ENCODE measurements at regions not wholly inside any gene's neighbourhood (a gene's known extent, or its start where the extent isn't known, plus 50 kb on each side); places are given as distances from the start of the nearest gene placed in this dataset.

- no peaks in the 10 kb centered on the region for H3K4me1 Mint-ChIP-seq (ENCODE audit: low read depth)
- no peaks in the 10 kb centered on the region for H3K36me3 Mint-ChIP-seq (ENCODE audit: insufficient read depth)
- peaks cover 18% of the 10 kb centered on the region for H3K9me3 Mint-ChIP-seq
- no peaks in the 10 kb centered on the region for H3K27me3 Mint-ChIP-seq (ENCODE audit: low read depth)
- DNase-seq (no peak), ATAC-seq (no peak)
- no peak overlapping the region for H3K4me3 Mint-ChIP-seq
These were observed 528.4 kb downstream of the INHBA start for GRCh38 chr7:41174521-41174920.

- H3K4me3 Mint-ChIP-seq: no peak overlapping the region
- no peaks in the 10 kb centered on the region for H3K4me1 Mint-ChIP-seq (ENCODE audit: low read depth)
These were observed 532.4 kb downstream of the INHBA start for GRCh38 chr7:41170466-41170865.

GRCh38 chr7:41169317-41169716 is 533.6 kb downstream of the INHBA start:
- Mint-ChIP-seq H3K9me3 (peaks cover 13% of the 10 kb centered on the region), H3K36me3 (ENCODE audit: insufficient read depth) (no peaks in the 10 kb centered on the region), H3K27me3 (ENCODE audit: low read depth) (no peaks in the 10 kb centered on the region), H3K4me3 (no peak overlapping the region), H3K4me1 (ENCODE audit: low read depth) (no peaks in the 10 kb centered on the region)
- no peak for DNase-seq
- no peak for ATAC-seq

More at GRCh38 chr7:41170466-41170865, 532.4 kb downstream of the INHBA start:
- no peak for DNase-seq
- Mint-ChIP-seq H3K9me3 (peaks cover 12% of the 10 kb centered on the region), H3K27me3 (ENCODE audit: low read depth) (no peaks in the 10 kb centered on the region), H3K36me3 (ENCODE audit: insufficient read depth) (no peaks in the 10 kb centered on the region)
- no peak for ATAC-seq

GRCh38 chr7:41167836-41168235 is 535.1 kb downstream of the INHBA start:
- H3K36me3 Mint-ChIP-seq (ENCODE audit: insufficient read depth): no peaks in the 10 kb centered on the region
- H3K27me3 Mint-ChIP-seq (ENCODE audit: low read depth): no peaks in the 10 kb centered on the region
- no peaks in the 10 kb centered on the region for H3K4me1 Mint-ChIP-seq (ENCODE audit: low read depth)
- no peak for DNase-seq
- H3K9me3 Mint-ChIP-seq: peaks cover 9% of the 10 kb centered on the region
- ATAC-seq: no peak
- no peak overlapping the region for H3K4me3 Mint-ChIP-seq

GRCh38 chr7:41164440-41164839 is 538.5 kb downstream of the INHBA start:
- Mint-ChIP-seq H3K36me3 (ENCODE audit: insufficient read depth) (no peaks in the 10 kb centered on the region), H3K27me3 (ENCODE audit: low read depth) (no peaks in the 10 kb centered on the region), H3K4me1 (ENCODE audit: low read depth) (no peaks in the 10 kb centered on the region), H3K4me3 (no peak overlapping the region), H3K9me3 (peaks cover 9% of the 10 kb centered on the region)
- DNase-seq: no peak
- no peak for ATAC-seq

GRCh38 chr7:41163991-41164390 is 538.9 kb downstream of the INHBA start:
- Mint-ChIP-seq H3K4me3 (no peak overlapping the region), H3K36me3 (ENCODE audit: insufficient read depth) (no peaks in the 10 kb centered on the region), H3K9me3 (peaks cover 9% of the 10 kb centered on the region), H3K4me1 (ENCODE audit: low read depth) (no peaks in the 10 kb centered on the region), H3K27me3 (ENCODE audit: low read depth) (no peaks in the 10 kb centered on the region)
- ATAC-seq (no peak), DNase-seq (no peak)

GRCh38 chr7:41162612-41163011 is 540.3 kb downstream of the INHBA start:
- Mint-ChIP-seq H3K4me1 (ENCODE audit: low read depth) (no peaks in the 10 kb centered on the region), H3K36me3 (ENCODE audit: insufficient read depth) (no peaks in the 10 kb centered on the region), H3K27me3 (ENCODE audit: low read depth) (no peaks in the 10 kb centered on the region), H3K9me3 (peaks cover 16% of the 10 kb centered on the region), H3K4me3 (no peak overlapping the region)
- ATAC-seq: no peak
- DNase-seq: no peak

GRCh38 chr7:41161041-41161587 is 541.8 kb downstream of the INHBA start:
- DNase-seq (no peak), ATAC-seq (no peak)
- Mint-ChIP-seq H3K4me1 (ENCODE audit: low read depth) (no peaks in the 10 kb centered on the region), H3K27me3 (ENCODE audit: low read depth) (no peaks in the 10 kb centered on the region), H3K9me3 (peaks cover 16% of the 10 kb centered on the region), H3K36me3 (ENCODE audit: insufficient read depth) (no peaks in the 10 kb centered on the region), H3K4me3 (no peak overlapping the region)

- Mint-ChIP-seq H3K4me3 (no peak overlapping the region), H3K27me3 (ENCODE audit: low read depth) (no peaks in the 10 kb centered on the region), H3K36me3 (ENCODE audit: insufficient read depth) (no peaks in the 10 kb centered on the region), H3K9me3 (peaks cover 14% of the 10 kb centered on the region), H3K4me1 (ENCODE audit: low read depth) (no peaks in the 10 kb centered on the region)
- DNase-seq (no peak), ATAC-seq (no peak)
These were observed 546.6 kb downstream of the INHBA start for GRCh38 chr7:41156268-41156667.

GRCh38 chr7:41153268-41153667 is 549.6 kb downstream of the INHBA start:
- Mint-ChIP-seq H3K9me3 (peaks cover 8% of the 10 kb centered on the region), H3K36me3 (ENCODE audit: insufficient read depth) (no peaks in the 10 kb centered on the region), H3K4me3 (no peak overlapping the region), H3K4me1 (ENCODE audit: low read depth) (no peaks in the 10 kb centered on the region), H3K27me3 (ENCODE audit: low read depth) (no peaks in the 10 kb centered on the region)
- DNase-seq (no peak), ATAC-seq (no peak)

- H3K36me3 Mint-ChIP-seq (ENCODE audit: insufficient read depth): no peaks in the 10 kb centered on the region
- H3K27me3 Mint-ChIP-seq (ENCODE audit: low read depth): no peaks in the 10 kb centered on the region
- no peak for DNase-seq
- no peak for ATAC-seq
- no peaks in the 10 kb centered on the region for H3K4me1 Mint-ChIP-seq (ENCODE audit: low read depth)
- peaks cover 8% of the 10 kb centered on the region for H3K9me3 Mint-ChIP-seq
- H3K4me3 Mint-ChIP-seq: no peak overlapping the region
These were observed 550.7 kb downstream of the INHBA start for GRCh38 chr7:41152179-41152678.

- H3K9me3 Mint-ChIP-seq: peaks cover 14% of the 10 kb centered on the region
- no peaks in the 10 kb centered on the region for H3K36me3 Mint-ChIP-seq (ENCODE audit: insufficient read depth)
- H3K4me3 Mint-ChIP-seq: no peak overlapping the region
- no peaks in the 10 kb centered on the region for H3K4me1 Mint-ChIP-seq (ENCODE audit: low read depth)
- no peaks in the 10 kb centered on the region for H3K27me3 Mint-ChIP-seq (ENCODE audit: low read depth)
- ATAC-seq: no peak
- no peak for DNase-seq
These were observed 553.3 kb downstream of the INHBA start for GRCh38 chr7:41149576-41149975.

GRCh38 chr7:41148521-41148951 is 554.4 kb downstream of the INHBA start:
- Mint-ChIP-seq H3K4me1 (ENCODE audit: low read depth) (no peaks in the 10 kb centered on the region), H3K4me3 (no peak overlapping the region), H3K36me3 (ENCODE audit: insufficient read depth) (no peaks in the 10 kb centered on the region), H3K9me3 (peaks cover 14% of the 10 kb centered on the region), H3K27me3 (ENCODE audit: low read depth) (no peaks in the 10 kb centered on the region)
- DNase-seq: no peak
- no peak for ATAC-seq

- H3K4me3 Mint-ChIP-seq: no peak overlapping the region
- no peaks in the 10 kb centered on the region for H3K27me3 Mint-ChIP-seq (ENCODE audit: low read depth)
- peaks cover 14% of the 10 kb centered on the region for H3K9me3 Mint-ChIP-seq
- H3K4me1 Mint-ChIP-seq (ENCODE audit: low read depth): no peaks in the 10 kb centered on the region
- no peak for ATAC-seq
- DNase-seq: no peak
- no peaks in the 10 kb centered on the region for H3K36me3 Mint-ChIP-seq (ENCODE audit: insufficient read depth)
These were observed 555.0 kb downstream of the INHBA start for GRCh38 chr7:41147606-41148485.

GRCh38 chr7:41146429-41146828 is 556.5 kb downstream of the INHBA start:
- Mint-ChIP-seq H3K4me1 (ENCODE audit: low read depth) (no peaks in the 10 kb centered on the region), H3K4me3 (no peak overlapping the region), H3K36me3 (ENCODE audit: insufficient read depth) (no peaks in the 10 kb centered on the region), H3K27me3 (ENCODE audit: low read depth) (no peaks in the 10 kb centered on the region), H3K9me3 (peaks cover 10% of the 10 kb centered on the region)
- no peak for ATAC-seq
- DNase-seq: no peak

Data from activated T-cell treated with anti-CD3 and anti-CD28 coated beads, Interleukin-2, amount 50 U/mL, for 4 hours (primary cell).